IMR-90 (cell line): ENCODE measurements at regions not wholly inside any gene's neighbourhood (a gene's known extent, or its start where the extent isn't known, plus 50 kb on each side); places are given as distances from the start of the nearest gene placed in this dataset.

Experiments
- ATAC-seq: fragments of 200-7000 bp; cut with Tn5 transposase; 2 replicates; pipeline ENCODE4 v1.9.1; 2020; ENCODE audit warnings: low read depth, mild to moderate bottlenecking, moderate library complexity
- BruUV-seq: library from RNA; stranded (reverse); fragments of 400-500 nt; replicated peaks from 2 replicates; lab custom pipeline; 2021; lab: Mats Ljungman, UMichigan
- CTCF ChIA-PET: fragments of 300-600 bp; formaldehyde crosslinking; extraction: SDS; loops from one replicate; lab custom pipeline; 2021; ENCODE audit warnings: antibody characterized with exemption; lab: Yijun Ruan, JAX
- POLR2A ChIA-PET: fragments of 300-600 bp; sonication (Branson Sonifier 250); formaldehyde crosslinking; loops from one replicate; lab custom pipeline; 2022; ENCODE audit warnings: antibody characterized with exemption; ENCODE audit not compliant: unreplicated experiment; lab: Charles Lee
- DNase-seq: peaks from one replicate; pipeline ENCODE4 v3.0.0; 2013
- H2AFZ ChIP-seq: replicated peaks from 2 replicates; pipeline ENCODE3; 2013; ENCODE audit warnings: low read length, mild to moderate bottlenecking; ENCODE audit not compliant: poor library complexity
- H2AK5ac ChIP-seq: 2 replicates; pipeline ENCODE4 v1.6.1; 2013; ENCODE audit warnings: low read depth, low read length, inconsistent platforms
- H2AK9ac ChIP-seq: replicated peaks from 2 replicates; pipeline ENCODE3; 2013; ENCODE audit warnings: mild to moderate bottlenecking, low read depth, low read length, moderate library complexity; ENCODE audit not compliant: poor library complexity
- H2BK120ac ChIP-seq: 2 replicates; pipeline ENCODE4 v1.6.1; 2013; ENCODE audit warnings: low read depth, low read length, inconsistent platforms
- H2BK15ac ChIP-seq: 3 replicates; pipeline ENCODE4 v1.6.1; 2013; ENCODE audit warnings: low read depth, low read length, inconsistent platforms
- H2BK20ac ChIP-seq: 2 replicates; pipeline ENCODE4 v1.6.1; 2013; ENCODE audit warnings: low read depth, mild to moderate bottlenecking, inconsistent platforms, low read length, moderate library complexity
- H2BK5ac ChIP-seq: 2 replicates; pipeline ENCODE4 v1.6.1; 2013; ENCODE audit warnings: mild to moderate bottlenecking, low read depth, low read length, inconsistent platforms; ENCODE audit not compliant: poor library complexity, severe bottlenecking
- H3K14ac ChIP-seq: replicated peaks from 2 replicates; pipeline ENCODE4 v1.6.1; 2013; ENCODE audit warnings: low read depth, low read length, inconsistent platforms
- H3K18ac ChIP-seq: 2 replicates; pipeline ENCODE4 v1.6.1; 2013; ENCODE audit warnings: low read depth, low read length, control low read depth
- H3K23ac ChIP-seq: 2 replicates; pipeline ENCODE4 v1.6.1; 2013; ENCODE audit warnings: low read depth, low read length, inconsistent platforms
- H3K27ac ChIP-seq: 2 replicates; pipeline ENCODE4 v1.5.1; 2013; ENCODE audit warnings: mild to moderate bottlenecking, control low read depth, low read length; ENCODE audit not compliant: insufficient read depth
- H3K27me3 ChIP-seq: 2 replicates; pipeline ENCODE4 v1.6.1; 2013; ENCODE audit warnings: low read length; ENCODE audit not compliant: control insufficient read depth, insufficient read depth
- H3K36me3 ChIP-seq: 2 replicates; pipeline ENCODE4 v1.6.1; 2013; ENCODE audit warnings: low read length, mixed read lengths; ENCODE audit not compliant: control insufficient read depth, insufficient read depth
- H3K4ac ChIP-seq: 2 replicates; pipeline ENCODE4 v1.6.1; 2013; ENCODE audit warnings: low read depth, low read length, inconsistent platforms
- H3K4me1 ChIP-seq: 2 replicates; pipeline ENCODE4 v1.6.1; 2013; ENCODE audit warnings: low read length, mixed read lengths; ENCODE audit not compliant: control insufficient read depth, insufficient read depth
- H3K4me2 ChIP-seq: 2 replicates; pipeline ENCODE4 v1.6.1; 2013; ENCODE audit warnings: low read depth, mild to moderate bottlenecking, control low read depth, low read length, moderate library complexity
- H3K4me3 ChIP-seq: 2 replicates; pipeline ENCODE4 v1.5.1; 2013; ENCODE audit warnings: low read depth, mild to moderate bottlenecking, control low read depth, low read length, moderate library complexity; ENCODE audit not compliant: insufficient read depth
- H3K56ac ChIP-seq: 2 replicates; pipeline ENCODE4 v1.6.1; 2013; ENCODE audit warnings: low read length, inconsistent platforms; ENCODE audit not compliant: insufficient read depth; ENCODE audit errors: extremely low read depth
- H3K79me1 ChIP-seq, 2 experiments: 2 replicates each; pipeline ENCODE4 v1.6.1; 2013; ENCODE audit warnings: low read length in 2 of 2, inconsistent platforms in 1 of 2, low read depth in 1 of 2
- H3K9ac ChIP-seq: 2 replicates; pipeline ENCODE4 v1.6.1; 2013; ENCODE audit warnings: low read depth, low read length, control low read depth
- H3K9me1 ChIP-seq: 2 replicates; pipeline ENCODE4 v1.6.1; 2013; ENCODE audit warnings: low read length, inconsistent platforms; ENCODE audit not compliant: insufficient read depth
- H3K9me3 ChIP-seq: 2 replicates; pipeline ENCODE4 v1.6.1; 2013; ENCODE audit warnings: low read length; ENCODE audit not compliant: control insufficient read depth, insufficient read depth
- H4K20me1 ChIP-seq: 2 replicates; pipeline ENCODE4 v1.6.1; 2013; ENCODE audit warnings: low read length, inconsistent platforms; ENCODE audit not compliant: insufficient read depth
- H4K5ac ChIP-seq: 2 replicates; pipeline ENCODE4 v1.6.1; 2013; ENCODE audit warnings: mild to moderate bottlenecking, low read depth, low read length, control low read depth
- H4K8ac ChIP-seq, 2 experiments: 2 replicates each; pipeline ENCODE4 v1.6.1; 2013; ENCODE audit warnings: low read depth in 2 of 2, low read length in 2 of 2, control low read depth in 1 of 2, inconsistent platforms in 1 of 2
- H4K91ac ChIP-seq: 2 replicates; pipeline ENCODE4 v1.6.1; 2013; ENCODE audit warnings: low read depth, low read length, inconsistent platforms; ENCODE audit not compliant: insufficient read depth
- SMC3 ChIP-seq: fragments of 150-350 bp; IDR thresholded peaks from 2 replicates; pipeline ENCODE4 v1.6.1; 2016; ENCODE audit warnings: low read depth, mild to moderate bottlenecking, antibody characterized with exemption, low read length, moderate library complexity
- dilution Hi-C: fragments of 300-500 bp; cut with HindIII; formaldehyde crosslinking; loops from one replicate; pipeline ENCODE4 v1.14.3; 2018; ENCODE audit warnings: low sequenced_read_pairs; ENCODE audit not compliant: unreplicated experiment
- in situ Hi-C: fragments of 300-500 bp; cut with MboI; formaldehyde crosslinking; loops from 3 replicates; pipeline ENCODE4 v1.14.3; 2019; ENCODE audit warnings: low sequenced_read_pairs, inconsistent platforms, mixed read lengths
- intact Hi-C: fragments of 100-400 bp; cut with micrococcal nuclease; formaldehyde crosslinking; loops from 2 replicates; pipeline ENCODE4 v1.10.0; 2022

- Histone ChIP-seq H3K79me1 (no peaks in the 10 kb centered on the region), H3K36me3 (no peaks in the 10 kb centered on the region), H2AK9ac (no peak overlapping the region), H2AK5ac (no peak overlapping the region), H3K27me3 (no peaks in the 10 kb centered on the region), H3K4ac (no peak overlapping the region), H3K9me3 (peaks cover 2% of the 10 kb centered on the region), H3K4me2 (no peak overlapping the region), H3K9ac (no peak overlapping the region), H3K56ac (no peak overlapping the region), H3K9me1 (no peaks in the 10 kb centered on the region), H3K18ac (no peak overlapping the region), H2AFZ (no peak overlapping the region), H3K27ac (no peak overlapping the region), H3K4me1 (no peaks in the 10 kb centered on the region), H4K91ac (no peak overlapping the region), H2BK120ac (no peak overlapping the region), H2BK15ac (no peak overlapping the region), H3K4me3 (no peak overlapping the region), H4K8ac (no peak overlapping the region), H2BK5ac (no peak overlapping the region), H4K20me1 (no peaks in the 10 kb centered on the region), H2BK20ac (no peak overlapping the region), H3K14ac (no peak overlapping the region), H3K23ac (no peak overlapping the region), H4K5ac (no peak overlapping the region)
- ChIA-PET CTCF (no interaction called here), POLR2A (interaction anchor here (0.6 kb wide), 1 partner anchor 127 kb away, joined by 4 read pairs; no protein-coding TSS in a partner anchor)
- intact Hi-C loops, result no loop called here
- DNase-seq, result no peak
- TF ChIP-seq SMC3, result no peak
- BruUV-seq, result no TSS peak
- dilution Hi-C loops, result no loop called here
- ATAC-seq, result no peak
- in situ Hi-C loops, result no loop called here
Measured at GRCh38 chr11:54944211-54944610, 237.6 kb downstream of the OR4A5 start.
